SK-N-SH treated with all-trans-retinoic acid at 6 μM for 48 hours (cell line): ENCODE measurements at regions not wholly inside any gene's neighbourhood (a gene's known extent, or its start where the extent isn't known, plus 50 kb on each side); places are given as distances from the start of the nearest gene placed in this dataset.

Experiments used
- CSDC2 ChIP-seq: fragments of 250-450 bp; sonication (Bioruptor Pico); IDR thresholded peaks from 2 replicates; pipeline ENCODE4 v1.5.0; 2020; ENCODE audit warnings: mild to moderate bottlenecking, moderate library complexity
- OSR1 ChIP-seq: fragments of 250-450 bp; sonication (Bioruptor Pico); IDR thresholded peaks from 2 replicates; pipeline ENCODE4 v1.8.0; 2022; ENCODE audit warnings: moderate library complexity, mild to moderate bottlenecking, inconsistent platforms
- PATZ1 ChIP-seq: fragments of 250-450 bp; sonication (Bioruptor Pico); IDR thresholded peaks from 2 replicates; pipeline ENCODE4 v1.8.0; 2020; ENCODE audit warnings: mild to moderate bottlenecking, moderate library complexity, borderline replicate concordance
- RARB ChIP-seq: fragments of 250-450 bp; sonication (Bioruptor Pico); IDR thresholded peaks from 2 replicates; pipeline ENCODE4 v1.8.0; 2021; ENCODE audit warnings: mild to moderate bottlenecking, moderate library complexity
- ZC3H10 ChIP-seq: fragments of 250-450 bp; sonication (Bioruptor Pico); IDR thresholded peaks from 2 replicates; pipeline ENCODE4 v1.5.1; 2021; ENCODE audit warnings: mild to moderate bottlenecking, moderate library complexity
- ZFP30 ChIP-seq: fragments of 450-650 bp; formaldehyde crosslinking; IDR thresholded peaks from 2 replicates; pipeline ENCODE4 v1.5.0; 2022; ENCODE audit warnings: mild to moderate bottlenecking, moderate library complexity
- ZNF8 ChIP-seq: fragments of 450-650 bp; formaldehyde crosslinking; IDR thresholded peaks from 2 replicates; pipeline ENCODE4 v1.5.0; 2020; ENCODE audit warnings: mild to moderate bottlenecking, moderate library complexity
- TF ChIP-seq, protein P1 (sequence below): fragments of 250-450 bp; sonication (Bioruptor Pico); IDR thresholded peaks from 2 replicates; pipeline ENCODE4 v1.5.1; 2021; ENCODE audit warnings: mild to moderate bottlenecking, moderate library complexity

DNA sequence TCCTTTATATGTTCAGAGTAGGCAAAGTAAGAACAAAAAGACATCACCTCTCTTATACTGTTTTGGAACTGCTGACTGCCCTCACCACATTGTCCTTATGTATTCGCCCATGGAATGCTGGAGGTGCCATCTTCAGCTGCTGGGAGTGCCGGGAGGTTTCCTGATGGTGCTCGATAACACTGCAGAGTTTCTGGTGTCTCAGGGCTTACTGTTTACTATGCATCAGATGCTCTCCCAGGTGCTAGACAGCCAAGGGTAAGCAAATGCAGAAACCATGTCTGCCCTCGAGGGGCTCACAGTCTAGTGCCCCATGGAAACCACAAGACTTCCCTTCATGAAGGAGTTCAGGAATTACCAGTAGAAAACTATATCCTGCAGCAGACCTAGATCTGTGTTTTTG, 70.1 kb upstream of the SMIM23 start:
- TF ChIP-seq, protein P1, sequence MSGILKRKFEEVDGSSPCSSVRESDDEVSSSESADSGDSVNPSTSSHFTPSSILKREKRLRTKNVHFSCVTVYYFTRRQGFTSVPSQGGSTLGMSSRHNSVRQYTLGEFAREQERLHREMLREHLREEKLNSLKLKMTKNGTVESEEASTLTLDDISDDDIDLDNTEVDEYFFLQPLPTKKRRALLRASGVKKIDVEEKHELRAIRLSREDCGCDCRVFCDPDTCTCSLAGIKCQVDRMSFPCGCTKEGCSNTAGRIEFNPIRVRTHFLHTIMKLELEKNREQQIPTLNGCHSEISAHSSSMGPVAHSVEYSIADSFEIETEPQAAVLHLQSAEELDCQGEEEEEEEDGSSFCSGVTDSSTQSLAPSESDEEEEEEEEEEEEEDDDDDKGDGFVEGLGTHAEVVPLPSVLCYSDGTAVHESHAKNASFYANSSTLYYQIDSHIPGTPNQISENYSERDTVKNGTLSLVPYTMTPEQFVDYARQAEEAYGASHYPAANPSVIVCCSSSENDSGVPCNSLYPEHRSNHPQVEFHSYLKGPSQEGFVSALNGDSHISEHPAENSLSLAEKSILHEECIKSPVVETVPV: no peak
- TF ChIP-seq ZNF8 (CRISPR knock-in tag): no peak
- TF ChIP-seq CSDC2 (CRISPR knock-in tag): no peak
- no peak for TF ChIP-seq PATZ1 (CRISPR knock-in tag)
- no peak for TF ChIP-seq OSR1 (CRISPR knock-in tag)
- TF ChIP-seq RARB (CRISPR knock-in tag): no peak
- no peak for TF ChIP-seq ZFP30
- no peak for TF ChIP-seq ZC3H10 (CRISPR knock-in tag)
